ENCODE measurements at regions not wholly inside any gene's neighbourhood (a gene's known extent, or its start where the extent isn't known, plus 50 kb on each side); places are given as distances from the start of the nearest gene placed in this dataset.

DNA sequence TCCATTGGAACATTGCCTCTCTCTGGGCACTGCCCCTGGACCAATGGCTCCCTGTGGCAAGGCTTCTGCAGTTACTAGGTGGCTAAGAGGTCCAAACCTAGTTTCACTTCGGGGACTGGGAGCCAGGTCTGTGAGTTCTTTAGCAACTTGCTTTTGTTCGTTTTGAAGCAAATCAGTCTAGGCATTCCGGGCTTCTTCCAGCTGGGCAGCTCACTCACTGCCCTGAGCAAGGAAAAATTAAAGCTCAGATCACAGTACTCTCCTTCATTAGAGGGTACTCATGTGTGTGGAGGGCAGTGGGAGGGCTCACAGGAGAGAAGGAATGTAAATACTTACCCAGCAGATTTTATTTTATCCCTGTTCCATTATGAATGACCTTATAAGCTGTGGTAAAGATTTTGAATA, 80.3 kb downstream of the SPP2 start:
- TF ChIP-seq CCAR2 (optimal IDR thresholded peaks at IDR 0.05; ENCODE audit: low read depth, low read length) (no peak), ZNF260 (CRISPR knock-in tag; IDR thresholded peaks at IDR 0.05; ENCODE audit: borderline replicate concordance, low read depth) (no peak), ZNF713 (CRISPR knock-in tag; IDR thresholded peaks at IDR 0.05) (no peak)
- TF ChIP-seq, protein P1, sequence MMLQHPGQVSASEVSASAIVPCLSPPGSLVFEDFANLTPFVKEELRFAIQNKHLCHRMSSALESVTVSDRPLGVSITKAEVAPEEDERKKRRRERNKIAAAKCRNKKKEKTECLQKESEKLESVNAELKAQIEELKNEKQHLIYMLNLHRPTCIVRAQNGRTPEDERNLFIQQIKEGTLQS (CRISPR knock-in tag; IDR thresholded peaks at IDR 0.05) = no peak
- TF ChIP-seq, protein P2, sequence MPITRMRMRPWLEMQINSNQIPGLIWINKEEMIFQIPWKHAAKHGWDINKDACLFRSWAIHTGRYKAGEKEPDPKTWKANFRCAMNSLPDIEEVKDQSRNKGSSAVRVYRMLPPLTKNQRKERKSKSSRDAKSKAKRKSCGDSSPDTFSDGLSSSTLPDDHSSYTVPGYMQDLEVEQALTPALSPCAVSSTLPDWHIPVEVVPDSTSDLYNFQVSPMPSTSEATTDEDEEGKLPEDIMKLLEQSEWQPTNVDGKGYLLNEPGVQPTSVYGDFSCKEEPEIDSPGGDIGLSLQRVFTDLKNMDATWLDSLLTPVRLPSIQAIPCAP (CRISPR knock-in tag; IDR thresholded peaks at IDR 0.05; ENCODE audit: low read depth) = no peak

All from HepG2 (cell line).